ENCODE measurements at regions not wholly inside any gene's neighbourhood (a gene's known extent, or its start where the extent isn't known, plus 50 kb on each side); places are given as distances from the start of the nearest gene placed in this dataset.

GRCh38 chr3:177810162-177810623 lies 612.9 kb upstream of the TBL1XR1 start:
- FAIRE-seq (peak; percentile 81), DNase-seq (ENCODE audit: low read depth, low spot score) (peak; percentile 82)
- POLR2A ChIA-PET = no interaction called here
- no peaks in the 10 kb centered on the region for H3K36me3 ChIP-seq (ENCODE audit: control insufficient read depth in 2 of 2, extremely low read depth in 1 of 2, insufficient read depth in 2 of 2, low read length in 2 of 2)
- H3K27me3 ChIP-seq (ENCODE audit: control insufficient read depth in 2 of 2, insufficient read depth in 2 of 2, low read length in 2 of 2) = no peaks in the 10 kb centered on the region
- peak overlapping the region; percentile 63 for H3K27ac ChIP-seq (ENCODE audit: insufficient read depth, low read depth, low read length)
- no peaks in the 10 kb centered on the region for H4K20me1 ChIP-seq (replicated peaks; ENCODE audit: control insufficient read depth, extremely low read depth, insufficient read depth, low read length)
- TF ChIP-seq JUN (IDR thresholded peaks at IDR 0.05; ENCODE audit: borderline replicate concordance, insufficient read depth, insufficient read length, low read depth) = no peak
- TF ChIP-seq GATA2 (IDR thresholded peaks at IDR 0.05; ENCODE audit: insufficient read depth, insufficient read length, low read depth, low read length) = peak; percentile 64
- no peak for TF ChIP-seq CTCF (IDR thresholded peaks at IDR 0.05; ENCODE audit: extremely low read depth in 1 of 2, insufficient read depth in 1 of 2, low read depth in 1 of 2, low read length in 2 of 2)
- no peak for TF ChIP-seq POLR2AphosphoS5 (IDR thresholded peaks at IDR 0.05; ENCODE audit: insufficient read depth, low read depth, low read length)
- H3K4me3 ChIP-seq (replicated peaks in 1 of 3; ENCODE audit: insufficient read depth in 1 of 3, low read depth in 1 of 3, low read length in 3 of 3) = peak overlapping the region in 1 of 3 experiments; percentile 17
- H3K4me1 ChIP-seq (ENCODE audit: control insufficient read depth, extremely low read depth, insufficient read depth, low read length) = peaks cover 30% of the 10 kb centered on the region
- peaks cover 3% of the 10 kb centered on the region for H3K9me1 ChIP-seq (replicated peaks; ENCODE audit: control insufficient read depth, extremely low read depth, insufficient read depth, low read length)
- no peaks in the 10 kb centered on the region for H3K79me2 ChIP-seq (ENCODE audit: control insufficient read depth, insufficient read depth, low read length)
- intact Hi-C loops (cut with micrococcal nuclease) = loop anchor here (1.0 to 10.0 kb wide), 6 partner anchors 82 to 572 kb away; no protein-coding TSS in a partner anchor
- peak overlapping the region; percentile 61 for H2AFZ ChIP-seq (ENCODE audit: low read depth, low read length)
- no TSS peak for BruUV-seq (replicated peaks)
- peak overlapping the region; percentile 19 for H3K9ac ChIP-seq (replicated peaks; ENCODE audit: extremely low read depth, insufficient read depth, low read length)
- no peaks in the 10 kb centered on the region for H3K9me3 ChIP-seq (replicated peaks; ENCODE audit: control insufficient read depth, insufficient read depth, low read length)
- dilution Hi-C loops (cut with MboI; ENCODE audit: extremely low pct_ligation_motif_present, low sequenced_read_pairs) = no loop called here
- CTCF ChIA-PET = interaction anchor here (1.1 to 2.4 kb wide), 4 partner anchors 8 to 129 kb away, joined by 3 to 7 read pairs (median 3); no protein-coding TSS in a partner anchor
- peak overlapping the region; percentile 88 for H3K4me2 ChIP-seq (ENCODE audit: insufficient read depth, low read length)

GRCh38 chr3:177811112-177811511 lies 613.8 kb upstream of the TBL1XR1 start:
- Histone ChIP-seq H3K9me3 (replicated peaks; ENCODE audit: control insufficient read depth, insufficient read depth, low read length) (no peaks in the 10 kb centered on the region), H2AFZ (ENCODE audit: low read depth, low read length) (no peak overlapping the region), H3K27ac (ENCODE audit: insufficient read depth, low read depth, low read length) (peak overlapping the region; percentile 63), H4K20me1 (replicated peaks; ENCODE audit: control insufficient read depth, extremely low read depth, insufficient read depth, low read length) (no peaks in the 10 kb centered on the region), H3K9ac (replicated peaks; ENCODE audit: extremely low read depth, insufficient read depth, low read length) (no peak overlapping the region), H3K4me2 (ENCODE audit: insufficient read depth, low read length) (no peak overlapping the region), H3K27me3 (ENCODE audit: control insufficient read depth in 2 of 2, insufficient read depth in 2 of 2, low read length in 2 of 2) (no peaks in the 10 kb centered on the region), H3K36me3 (ENCODE audit: control insufficient read depth in 2 of 2, extremely low read depth in 1 of 2, insufficient read depth in 2 of 2, low read length in 2 of 2) (no peaks in the 10 kb centered on the region), H3K79me2 (ENCODE audit: control insufficient read depth, insufficient read depth, low read length) (no peaks in the 10 kb centered on the region), H3K9me1 (replicated peaks; ENCODE audit: control insufficient read depth, extremely low read depth, insufficient read depth, low read length) (peaks cover 3% of the 10 kb centered on the region), H3K4me3 (replicated peaks in 1 of 3; ENCODE audit: insufficient read depth in 1 of 3, low read depth in 1 of 3, low read length in 3 of 3) (no peak overlapping the region), H3K4me1 (ENCODE audit: control insufficient read depth, extremely low read depth, insufficient read depth, low read length) (peaks cover 30% of the 10 kb centered on the region)
- intact Hi-C loops (cut with micrococcal nuclease) = loop anchor here (5.0 to 10.0 kb wide), 5 partner anchors 81 to 514 kb away; no protein-coding TSS in a partner anchor
- POLR2A ChIA-PET = no interaction called here
- no peak for TF ChIP-seq GATA2 (IDR thresholded peaks at IDR 0.05; ENCODE audit: insufficient read depth, insufficient read length, low read depth, low read length)
- TF ChIP-seq POLR2AphosphoS5 (IDR thresholded peaks at IDR 0.05; ENCODE audit: insufficient read depth, low read depth, low read length) = no peak
- TF ChIP-seq MAX (IDR thresholded peaks at IDR 0.05; ENCODE audit: insufficient read depth, insufficient read length) = no peak
- no peak for TF ChIP-seq EZH2 (IDR thresholded peaks at IDR 0.05; ENCODE audit: borderline replicate concordance, low read depth, low read length, severe bottlenecking)
- TF ChIP-seq MYC (IDR thresholded peaks at IDR 0.05; ENCODE audit: low read depth, low read length) = no peak
- TF ChIP-seq POLR2A (IDR thresholded peaks at IDR 0.05; ENCODE audit: low read depth, low read length) = no peak
- no peak for TF ChIP-seq JUN (IDR thresholded peaks at IDR 0.05; ENCODE audit: borderline replicate concordance, insufficient read depth, insufficient read length, low read depth)
- no peak for TF ChIP-seq CTCF (IDR thresholded peaks at IDR 0.05; ENCODE audit: extremely low read depth in 1 of 2, insufficient read depth in 1 of 2, low read depth in 1 of 2, low read length in 2 of 2)
- no peak for TF ChIP-seq FOS (IDR thresholded peaks at IDR 0.05; ENCODE audit: borderline replicate concordance, insufficient read depth, low read length)
- no TSS peak for BruUV-seq (replicated peaks)
- FAIRE-seq = no peak
- dilution Hi-C loops (cut with MboI; ENCODE audit: extremely low pct_ligation_motif_present, low sequenced_read_pairs) = no loop called here
- DNase-seq (ENCODE audit: low read depth, low spot score) = no peak
- CTCF ChIA-PET = interaction anchor here (1.1 to 2.4 kb wide), 3 partner anchors 9 to 128 kb away, joined by 3 to 7 read pairs (median 3); no protein-coding TSS in a partner anchor
